NCI-H82 treated with DMSO at 0.1 percent for 48 hours (cell line): ENCODE measurements at regions not wholly inside any gene's neighbourhood (a gene's known extent, or its start where the extent isn't known, plus 50 kb on each side); places are given as distances from the start of the nearest gene placed in this dataset.
A peak's percentile ranks its signal among the peaks of the same experiment; 100 is the strongest.

Experiments
- DNase-seq: peaks from one replicate; lab custom pipeline; 2025; ENCODE audit not compliant: unreplicated experiment; lab: John Stamatoyannopoulos, UW

DNA sequence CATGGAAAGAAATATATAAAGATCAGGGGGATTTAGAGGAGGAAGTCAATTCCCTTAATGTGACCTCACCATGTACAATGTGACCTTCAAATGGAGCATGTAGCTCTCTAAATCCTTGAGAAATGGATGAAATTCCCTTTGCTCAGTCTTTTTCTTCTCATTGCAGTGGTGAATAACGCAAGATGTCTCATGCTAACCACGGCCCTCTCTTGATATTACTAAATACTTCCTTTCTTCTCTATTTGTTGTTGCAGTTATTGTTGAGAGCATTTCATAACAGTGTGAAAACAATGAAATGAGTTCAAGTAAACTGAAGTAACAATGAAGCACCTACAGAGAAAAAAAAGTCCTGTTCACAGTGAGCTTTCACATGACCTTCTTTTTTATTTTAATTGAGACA is 55.6 kb downstream of the ZNF281 start:
- DNase-seq: no peak

GRCh38 chr1:200353232-200353631 is 56.6 kb downstream of the ZNF281 start:
- no peak for DNase-seq

GRCh38 chr1:200351826-200352549 is 57.8 kb downstream of the ZNF281 start:
- no peak for DNase-seq

DNA sequence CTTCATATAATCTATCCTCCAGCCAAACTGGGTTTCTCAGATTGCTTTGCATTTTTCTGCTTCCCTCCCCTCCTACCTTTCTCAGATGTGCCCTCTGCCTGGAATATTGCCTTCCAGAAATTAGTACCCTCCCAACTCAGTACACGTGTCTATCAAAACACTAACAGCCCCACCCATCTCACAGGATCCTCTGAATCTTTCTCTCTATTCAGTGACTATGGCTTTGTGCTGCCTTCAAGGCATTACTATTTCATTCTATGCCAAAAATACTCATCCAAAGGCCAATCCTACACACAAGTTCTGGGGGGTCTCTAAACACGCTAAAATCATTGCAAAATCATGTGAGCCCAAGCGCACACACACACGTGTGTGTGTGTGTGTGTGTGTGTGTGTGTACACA is 58.4 kb downstream of the ZNF281 start:
- no peak for DNase-seq

- no peak for DNase-seq
Measured at GRCh38 chr1:200346700-200347099, 63.1 kb downstream of the ZNF281 start.

DNA sequence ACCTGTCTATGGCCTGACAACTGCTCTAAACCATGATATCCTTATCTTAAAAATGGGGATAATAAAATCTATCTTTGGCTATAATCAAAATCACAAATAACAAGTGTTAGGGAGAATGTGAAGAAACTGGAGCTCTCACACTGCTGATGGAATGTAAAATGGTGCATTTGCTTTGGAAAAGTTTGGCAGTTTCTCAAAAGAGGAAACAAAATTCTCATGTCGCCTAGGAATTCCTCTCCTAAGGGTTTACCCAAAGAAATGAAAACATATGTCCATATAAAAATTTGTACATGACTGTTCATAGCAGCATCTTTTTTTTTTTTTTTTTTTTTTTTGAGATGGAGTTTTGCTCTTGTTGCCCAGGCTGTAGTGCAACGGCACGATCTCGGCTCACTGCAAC is 64.3 kb downstream of the ZNF281 start:
- no peak for DNase-seq

DNA sequence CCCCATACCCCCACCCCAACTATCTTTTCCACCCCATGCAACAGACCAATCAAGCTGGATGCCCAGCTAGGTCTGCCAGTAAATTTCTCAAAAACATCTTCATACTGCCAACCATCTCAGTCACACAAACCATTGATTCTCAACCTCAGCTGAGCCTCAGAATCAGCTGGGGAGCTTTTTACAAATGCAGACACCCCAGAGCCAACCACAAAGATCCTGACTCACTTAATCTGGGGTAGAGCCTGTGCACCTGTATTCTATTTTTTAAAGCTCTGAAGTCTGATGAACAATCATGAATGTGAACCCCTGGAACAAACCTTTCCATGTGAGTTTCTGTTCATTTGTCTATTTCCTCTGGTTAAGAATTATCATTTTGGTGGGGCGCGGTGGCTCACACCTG is 66.0 kb downstream of the ZNF281 start:
- DNase-seq: no peak

DNA sequence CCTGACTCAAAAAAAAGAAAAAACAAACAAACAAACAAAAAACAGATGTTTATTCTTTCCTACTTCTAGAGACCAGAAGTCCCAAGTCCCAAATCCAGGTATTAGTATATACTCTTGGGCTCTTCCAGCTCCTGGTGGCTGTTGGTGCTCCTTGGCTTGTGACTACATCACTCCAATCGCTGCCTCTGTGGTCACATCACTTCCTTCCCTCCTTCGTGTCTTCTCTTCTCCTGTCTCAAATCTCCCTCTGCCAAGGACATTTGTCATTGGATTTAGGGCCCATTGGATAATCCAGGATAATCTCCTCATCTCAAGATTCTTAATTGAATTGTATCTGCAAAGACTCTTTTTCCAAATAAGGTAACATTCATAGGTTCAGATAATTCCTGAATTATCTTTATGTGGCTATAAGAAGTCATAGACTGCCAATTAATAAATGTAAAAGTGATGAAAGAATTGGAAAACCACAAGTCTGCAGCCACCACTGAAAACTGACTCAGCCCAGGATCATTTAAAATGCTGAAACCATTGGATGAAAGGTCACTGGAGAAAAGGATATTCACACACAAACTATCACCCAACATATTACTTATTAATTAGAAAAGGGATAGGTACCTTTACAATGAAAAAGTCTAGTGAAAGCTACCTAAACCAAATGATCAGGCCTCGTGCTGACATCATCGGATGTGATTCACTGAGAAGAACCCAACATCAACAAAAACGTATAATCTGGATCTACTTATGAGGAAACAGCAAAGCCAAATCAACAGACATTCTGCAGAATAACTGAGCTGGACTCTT is 67.1 kb downstream of the ZNF281 start:
- DNase-seq: peak; percentile 82

- no peak for DNase-seq
Measured at GRCh38 chr1:200338451-200338850, 71.4 kb downstream of the ZNF281 start.

GRCh38 chr1:200337831-200338230 is 72.0 kb downstream of the ZNF281 start:
- DNase-seq: no peak

DNA sequence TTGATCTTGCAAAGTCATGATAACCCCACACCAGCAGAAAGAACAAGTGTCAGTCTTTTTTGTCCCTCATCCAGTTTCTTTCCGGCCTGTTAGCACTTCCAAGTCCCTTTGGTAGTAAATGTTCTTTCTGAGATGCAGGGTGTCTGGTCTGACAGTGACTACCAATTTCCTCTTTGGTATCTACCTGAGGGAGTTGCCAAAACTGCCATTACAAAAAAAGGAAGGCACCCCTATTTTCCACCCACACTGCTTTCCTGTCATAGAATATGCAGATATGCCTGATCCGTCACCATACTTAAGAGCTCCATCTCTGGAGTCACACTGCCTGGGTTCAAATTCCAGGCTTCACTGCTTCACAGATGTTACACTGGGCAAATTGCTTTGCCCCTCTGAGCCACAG is 72.4 kb downstream of the ZNF281 start:
- no peak for DNase-seq

DNA sequence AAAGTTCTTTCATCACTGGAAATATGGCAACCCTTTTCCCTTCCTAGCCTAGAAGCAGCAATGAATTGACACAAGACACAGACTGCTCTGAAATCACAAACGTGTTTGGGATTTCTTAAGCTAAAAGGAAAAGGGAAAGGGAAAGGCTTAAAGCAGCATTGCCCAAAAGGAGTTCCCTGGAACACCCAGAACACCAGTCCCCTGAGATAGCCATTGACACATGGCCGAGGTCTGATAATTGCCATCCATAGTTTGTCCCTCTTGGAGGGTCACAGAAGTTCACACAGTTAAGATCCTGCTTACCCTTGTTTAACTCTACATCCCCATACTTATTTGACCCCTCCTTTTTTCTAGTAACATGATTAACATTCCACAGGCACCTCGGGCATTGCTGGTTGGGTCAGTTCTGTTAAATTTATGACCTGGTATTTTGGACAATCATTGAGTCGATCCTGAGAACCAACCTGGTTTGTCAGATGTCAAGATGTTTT is 72.9 kb downstream of the ZNF281 start:
- DNase-seq: no peak

DNA sequence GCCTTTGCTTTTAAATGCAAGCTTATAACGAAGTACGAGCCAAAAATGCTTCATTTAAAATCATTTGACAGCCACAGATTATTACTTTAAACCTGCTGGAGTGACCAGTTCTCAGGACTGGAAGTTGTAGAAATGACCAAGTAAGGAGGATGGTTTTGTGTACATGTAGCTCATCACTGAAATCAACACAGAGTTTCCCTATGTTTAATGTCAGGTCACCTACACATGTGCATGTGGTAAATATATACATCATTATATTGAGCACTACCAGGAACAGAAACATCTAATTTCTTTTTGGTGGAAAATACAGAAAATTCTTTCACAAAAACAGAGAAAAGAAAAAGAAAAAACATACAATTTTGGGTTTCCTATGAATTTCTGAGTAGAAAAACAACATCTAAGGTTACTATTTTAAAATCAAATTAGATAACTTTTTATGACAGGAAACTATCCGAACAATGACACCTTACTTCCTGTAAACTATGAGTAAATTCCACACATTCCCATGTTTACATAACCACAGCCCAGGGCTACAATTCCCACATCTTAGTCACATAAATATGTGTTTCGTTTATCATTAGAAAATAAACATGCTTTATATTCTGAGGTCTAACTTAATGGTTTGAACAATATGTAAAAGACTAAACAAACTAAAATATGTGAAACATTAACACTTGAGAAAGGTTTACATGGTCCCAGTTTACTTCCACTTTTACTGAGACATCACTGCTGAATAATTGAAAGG is 73.6 kb downstream of the ZNF281 start:
- no peak for DNase-seq

- no peak for DNase-seq
Measured at GRCh38 chr1:200334661-200335256, 75.1 kb downstream of the ZNF281 start.

DNA sequence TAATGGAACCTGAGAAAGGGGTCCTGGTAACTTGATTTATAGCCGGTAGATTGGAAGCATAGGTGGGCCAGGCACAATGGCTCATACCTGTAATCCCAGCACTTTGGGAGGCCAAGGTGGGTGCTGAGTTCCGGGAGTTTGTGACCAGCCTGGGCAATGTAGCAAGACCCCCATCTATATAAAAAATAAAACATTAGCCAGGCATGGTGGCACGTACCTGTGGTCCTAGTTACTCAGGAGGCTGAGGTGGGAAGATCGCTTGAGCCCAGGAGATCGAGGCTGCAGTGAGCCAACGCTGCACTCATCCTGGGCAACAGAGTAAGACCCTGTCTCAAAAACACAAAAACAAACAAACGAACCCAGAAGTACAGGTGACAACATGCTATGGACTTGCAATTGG is 76.5 kb downstream of the ZNF281 start:
- no peak for DNase-seq

DNA sequence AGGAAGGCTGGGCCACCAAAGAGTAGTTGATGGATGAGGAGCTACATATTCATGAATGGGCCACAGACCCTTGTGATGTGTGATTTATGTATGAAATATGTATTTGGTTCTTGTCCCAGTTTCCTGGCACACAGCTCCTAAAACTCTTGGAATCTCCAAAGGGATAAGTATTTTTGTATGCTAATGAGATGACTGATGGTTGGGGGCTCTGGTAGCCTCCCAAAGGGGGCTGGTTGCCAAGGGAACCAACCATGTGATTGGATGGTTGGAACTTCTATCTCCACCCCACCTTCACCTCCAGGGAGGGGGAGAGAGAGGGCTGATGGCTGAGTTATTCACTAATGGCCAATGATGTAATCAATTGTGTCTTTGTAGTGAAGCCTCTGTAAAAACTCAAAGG is 77.1 kb downstream of the ZNF281 start:
- no peak for DNase-seq

GRCh38 chr1:200330741-200331428 is 79.0 kb downstream of the ZNF281 start:
- DNase-seq: no peak

- no peak for DNase-seq
Measured at GRCh38 chr1:200329208-200329882, 80.5 kb downstream of the ZNF281 start.

- DNase-seq: no peak
Measured at GRCh38 chr1:200328379-200328778, 81.5 kb downstream of the ZNF281 start.

GRCh38 chr1:200323856-200324400 is 85.9 kb downstream of the ZNF281 start:
- DNase-seq: no peak
